Esophagus squamous epithelium (tissue), 5 donors: ENCODE measurements at regions not wholly inside any gene's neighbourhood (a gene's known extent, or its start where the extent isn't known, plus 50 kb on each side); places are given as distances from the start of the nearest gene placed in this dataset.

Experiments
- DNase-seq: peaks from one replicate; lab custom pipeline; 2025; lab: John Stamatoyannopoulos, UW
- H3K27ac ChIP-seq, 4 donors: fragments of 200-600 bp; sonication (generic); one replicate each; pipeline ENCODE4 v1.5.1; 2016 to 2019; ENCODE audit warnings: mild to moderate bottlenecking in 1 of 4
- H3K27me3 ChIP-seq, 4 donors: fragments of 200-600 bp; sonication (generic); 1 replicate in 3 of 4; 2 replicates in 1 of 4; pipeline versions ENCODE4 v1.5.1 to v1.6.0; 2017 to 2021; ENCODE audit warnings: antibody characterized with exemption in 1 of 4
- H3K36me3 ChIP-seq, 3 donors: fragments of 200-600 bp; sonication (generic); one replicate each; pipeline ENCODE4 v1.5.1; 2016 to 2019
- H3K4me1 ChIP-seq, 3 donors: fragments of 200-600 bp; sonication (generic); one replicate each; pipeline ENCODE4 v1.5.1; 2017 to 2019
- H3K4me3 ChIP-seq, 4 donors: fragments of 200-600 bp; sonication (generic); 1 replicate in 3 of 4; 2 replicates in 1 of 4; pipeline ENCODE4 v1.5.1; 2016 to 2019; ENCODE audit warnings: mild to moderate bottlenecking in 2 of 4, moderate library complexity in 1 of 4
- H3K9me3 ChIP-seq, 3 donors: fragments of 200-600 bp; sonication (generic); one replicate each; pipeline ENCODE4 v1.5.1; 2016 to 2019
- POLR2A ChIP-seq, 4 donors: fragments of 450-650 bp; IDR thresholded peaks; one replicate each; pipeline ENCODE4 v1.6.1; 2017; ENCODE audit warnings: antibody characterized with exemption in 4 of 4, mild to moderate bottlenecking in 4 of 4, moderate library complexity in 3 of 4
- WGBS, 2 donors: methylation state at CpG; one replicate each; pipeline ENCODE4 v1.1.5; 2018; 5-methylcytosine and 5-hydroxymethylcytosine counted together
- intact Hi-C: fragments of 100-400 bp; cut with DNase I; formaldehyde crosslinking; loops from one replicate; pipeline ENCODE4 v1.15.0; 2022
- TF ChIP-seq, protein P1 (sequence below), 6 experiments: fragments of 450-650 bp in 4 of 6; fragments of 200-600 bp in 2 of 6; sonication (generic) in 2 of 6; IDR thresholded peaks; one replicate each; pipeline ENCODE4 v1.5.1; 2016 to 2019; ENCODE audit warnings: antibody characterized with exemption in 6 of 6, mild to moderate bottlenecking in 4 of 6, moderate library complexity in 4 of 6
- donor health status: DM: yes; HTN: yes; CAD: no.

DNA sequence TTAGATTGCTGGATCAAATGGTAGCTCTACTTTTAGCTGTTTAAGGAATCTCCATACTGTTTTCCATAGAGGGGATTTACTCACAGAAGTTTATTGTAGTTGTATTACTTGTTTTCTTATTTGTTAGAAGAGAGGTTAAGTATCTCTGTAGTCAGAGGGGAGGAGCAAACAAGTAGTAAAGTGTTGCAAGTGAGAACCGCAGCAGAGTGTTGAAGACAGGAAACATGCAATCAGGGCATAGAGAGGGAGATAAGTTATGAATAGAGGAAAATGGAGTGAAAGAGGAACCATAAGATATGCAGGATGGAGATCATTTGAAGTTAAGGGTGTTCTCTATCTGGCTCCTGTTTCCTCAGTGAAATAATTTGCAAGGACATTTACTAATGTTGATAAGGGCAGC is 331.4 kb upstream of the TMEM229A start:
- no peak for DNase-seq
- 62 to 88% methylated on average over 1 of the region's 1 CpG for WGBS, 2 donors
- H3K4me1 ChIP-seq, result no peaks in the 10 kb centered on the region
- no peaks in the 10 kb centered on the region for H3K9me3 ChIP-seq
- H3K27ac ChIP-seq, result no peak overlapping the region
- H3K27me3 ChIP-seq, result no peaks in the 10 kb centered on the region
- H3K4me3 ChIP-seq, result no peak overlapping the region
- intact Hi-C loops, result no loop called here
- H3K36me3 ChIP-seq, result no peaks in the 10 kb centered on the region
- TF ChIP-seq, protein P1, sequence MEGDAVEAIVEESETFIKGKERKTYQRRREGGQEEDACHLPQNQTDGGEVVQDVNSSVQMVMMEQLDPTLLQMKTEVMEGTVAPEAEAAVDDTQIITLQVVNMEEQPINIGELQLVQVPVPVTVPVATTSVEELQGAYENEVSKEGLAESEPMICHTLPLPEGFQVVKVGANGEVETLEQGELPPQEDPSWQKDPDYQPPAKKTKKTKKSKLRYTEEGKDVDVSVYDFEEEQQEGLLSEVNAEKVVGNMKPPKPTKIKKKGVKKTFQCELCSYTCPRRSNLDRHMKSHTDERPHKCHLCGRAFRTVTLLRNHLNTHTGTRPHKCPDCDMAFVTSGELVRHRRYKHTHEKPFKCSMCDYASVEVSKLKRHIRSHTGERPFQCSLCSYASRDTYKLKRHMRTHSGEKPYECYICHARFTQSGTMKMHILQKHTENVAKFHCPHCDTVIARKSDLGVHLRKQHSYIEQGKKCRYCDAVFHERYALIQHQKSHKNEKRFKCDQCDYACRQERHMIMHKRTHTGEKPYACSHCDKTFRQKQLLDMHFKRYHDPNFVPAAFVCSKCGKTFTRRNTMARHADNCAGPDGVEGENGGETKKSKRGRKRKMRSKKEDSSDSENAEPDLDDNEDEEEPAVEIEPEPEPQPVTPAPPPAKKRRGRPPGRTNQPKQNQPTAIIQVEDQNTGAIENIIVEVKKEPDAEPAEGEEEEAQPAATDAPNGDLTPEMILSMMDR (IDR thresholded peaks at IDR 0.05), result no peak
- no peak for TF ChIP-seq POLR2A (IDR thresholded peaks at IDR 0.05)

- intact Hi-C loops, result no loop called here
Observed at GRCh38 chr7:124354201-124354600, 321.3 kb upstream of the TMEM229A start.

DNA sequence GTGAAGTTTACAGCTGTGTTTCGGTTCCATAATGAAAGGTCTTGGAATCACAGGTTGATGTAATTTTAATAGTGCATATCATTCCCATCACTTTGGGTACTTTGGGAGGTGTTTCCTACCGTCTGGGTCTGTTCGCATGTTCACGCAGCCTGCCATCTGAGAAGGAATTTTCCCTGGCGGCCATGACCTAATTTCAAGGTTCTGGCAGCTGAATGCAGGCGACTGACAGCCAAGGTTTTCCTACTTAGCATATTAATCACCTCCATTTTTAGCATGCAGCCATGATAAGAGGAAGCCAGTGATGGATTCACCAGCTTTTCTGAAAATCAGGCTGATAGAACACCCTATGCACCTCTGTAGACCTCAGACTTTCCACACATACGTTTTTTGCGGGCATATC is 319.1 kb upstream of the TMEM229A start:
- H3K9me3 ChIP-seq, result no peaks in the 10 kb centered on the region
- H3K36me3 ChIP-seq, result no peaks in the 10 kb centered on the region
- no peaks in the 10 kb centered on the region for H3K27me3 ChIP-seq
- TF ChIP-seq, protein P1 (IDR thresholded peaks at IDR 0.05), result no peak
- no peak for TF ChIP-seq POLR2A (IDR thresholded peaks at IDR 0.05)
- 64 to 66% methylated on average over 8 of the region's 8 CpGs for WGBS, 2 donors
- H3K4me1 ChIP-seq, result no peaks in the 10 kb centered on the region
- no peak for DNase-seq
- H3K4me3 ChIP-seq, result no peak overlapping the region
- no peak overlapping the region for H3K27ac ChIP-seq
- intact Hi-C loops, result no loop called here

More at GRCh38 chr7:124354201-124354600, 321.3 kb upstream of the TMEM229A start:
- Histone ChIP-seq H3K36me3 (no peaks in the 10 kb centered on the region), H3K27me3 (no peaks in the 10 kb centered on the region), H3K4me3 (no peak overlapping the region), H3K27ac (no peak overlapping the region), H3K4me1 (no peaks in the 10 kb centered on the region), H3K9me3 (no peaks in the 10 kb centered on the region)
- TF ChIP-seq, protein P1 (IDR thresholded peaks at IDR 0.05), result no peak
- TF ChIP-seq POLR2A (IDR thresholded peaks at IDR 0.05), result no peak
- DNase-seq, result no peak

DNA sequence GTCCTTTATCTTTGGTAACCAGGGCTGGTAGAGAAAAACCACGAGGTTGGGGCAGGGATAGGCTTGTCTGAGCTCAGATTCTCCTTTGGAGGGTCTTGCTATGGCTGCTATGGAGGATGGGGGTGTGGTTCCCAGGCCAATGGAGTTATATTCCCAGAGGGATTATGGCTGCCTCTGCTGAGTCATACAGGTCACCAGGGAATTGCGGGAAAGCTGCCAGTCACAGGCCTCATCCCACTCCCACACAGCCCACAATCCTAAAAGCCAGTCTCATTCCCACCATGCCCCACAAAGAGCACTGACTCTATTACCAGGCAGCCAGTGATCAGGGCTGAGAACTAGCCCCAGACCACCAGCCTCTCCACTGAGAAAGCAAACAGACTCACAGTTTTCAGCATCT is 316.6 kb upstream of the TMEM229A start:
- no peak overlapping the region for H3K27ac ChIP-seq
- H3K9me3 ChIP-seq, result no peaks in the 10 kb centered on the region
- 20 to 48% methylated on average over 1 to 2 of the region's 2 CpGs for WGBS, 2 donors
- H3K27me3 ChIP-seq, result no peaks in the 10 kb centered on the region
- no peaks in the 10 kb centered on the region for H3K36me3 ChIP-seq
- H3K4me3 ChIP-seq, result no peak overlapping the region
- no peaks in the 10 kb centered on the region for H3K4me1 ChIP-seq
- TF ChIP-seq POLR2A (IDR thresholded peaks at IDR 0.05), result no peak
- TF ChIP-seq, protein P1 (IDR thresholded peaks at IDR 0.05), result no peak
- intact Hi-C loops, result no loop called here
- no peak for DNase-seq

DNA sequence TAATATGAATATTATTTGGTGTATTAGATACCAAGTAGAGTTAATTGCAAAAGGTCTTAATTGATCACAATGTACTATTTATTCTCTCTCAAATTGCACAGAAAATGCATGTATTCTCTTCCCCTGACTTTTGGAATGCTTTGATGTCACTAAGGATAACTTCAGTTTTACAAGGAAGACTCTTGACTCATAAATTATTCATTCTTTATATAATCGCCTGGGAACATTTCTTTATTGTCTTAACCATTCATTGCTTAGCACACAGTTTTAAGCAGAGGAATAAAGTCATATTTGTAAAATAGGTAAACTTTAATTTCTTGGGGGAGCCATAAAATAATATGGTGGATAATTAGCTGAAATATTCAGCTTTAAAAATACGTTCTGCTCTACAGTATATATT is 306.0 kb upstream of the TMEM229A start:
- H3K36me3 ChIP-seq, result no peaks in the 10 kb centered on the region
- WGBS, 2 donors, result 50 to 60% methylated on average over 2 of the region's 2 CpGs
- H3K9me3 ChIP-seq, result no peaks in the 10 kb centered on the region
- no peaks in the 10 kb centered on the region for H3K27me3 ChIP-seq
- TF ChIP-seq POLR2A (IDR thresholded peaks at IDR 0.05), result no peak
- TF ChIP-seq, protein P1 (IDR thresholded peaks at IDR 0.05), result no peak
- no peak overlapping the region for H3K27ac ChIP-seq
- no peak overlapping the region for H3K4me3 ChIP-seq
- DNase-seq, result no peak
- no peaks in the 10 kb centered on the region for H3K4me1 ChIP-seq
- intact Hi-C loops, result no loop called here
